KG1 (cell line): ENCODE measurements at regions not wholly inside any gene's neighbourhood (a gene's known extent, or its start where the extent isn't known, plus 50 kb on each side); places are given as distances from the start of the nearest gene placed in this dataset.
"Not testable (repeated sequence)": the region's sequence is repeated elsewhere in the genome, so short reads cannot be mapped to it uniquely, and the experiment has no call there.

Source experiments
- DNase-seq: peaks from one replicate; lab custom pipeline; 2025; lab: John Stamatoyannopoulos, UW

DNA sequence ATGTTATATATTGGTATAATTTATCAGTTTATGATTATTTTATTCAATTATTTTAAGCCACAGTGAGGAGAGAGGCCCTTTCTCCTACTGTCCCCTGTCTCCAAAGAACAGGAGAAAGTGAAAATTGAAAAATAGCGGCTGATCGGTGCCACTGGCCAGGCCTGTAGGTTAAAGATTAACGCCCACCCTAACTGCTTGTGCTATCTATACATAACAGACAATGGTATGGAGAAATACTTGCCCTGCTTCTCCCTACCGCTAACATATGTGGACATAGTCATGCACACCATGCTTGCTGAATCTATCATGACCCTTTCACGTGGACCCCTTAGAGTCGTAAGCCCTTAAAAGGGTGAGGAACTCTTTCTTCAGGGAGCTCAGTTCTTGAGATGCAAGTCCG is 67.5 kb downstream of the EIF1AY start:
- no peak for DNase-seq

DNA sequence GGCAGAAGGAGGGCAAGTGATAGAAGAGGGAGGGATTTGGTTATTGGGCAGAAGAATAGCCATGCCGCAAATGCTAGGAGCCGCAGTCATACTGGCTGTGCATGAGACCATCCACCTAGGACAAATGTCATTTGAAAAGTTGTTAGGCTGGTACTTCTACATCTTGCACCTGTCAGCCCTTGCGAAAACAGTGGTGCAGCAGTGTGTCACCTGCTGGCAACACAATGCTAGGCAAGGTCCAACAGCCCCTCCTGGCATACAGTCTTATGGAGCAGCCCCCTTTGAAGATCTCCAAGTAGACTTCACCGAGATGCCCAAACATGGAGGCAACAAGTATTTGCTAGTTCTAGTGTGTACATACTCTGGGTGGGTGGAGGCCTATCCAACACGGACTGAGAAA is 72.7 kb downstream of the EIF1AY start:
- DNase-seq = no peak

DNA sequence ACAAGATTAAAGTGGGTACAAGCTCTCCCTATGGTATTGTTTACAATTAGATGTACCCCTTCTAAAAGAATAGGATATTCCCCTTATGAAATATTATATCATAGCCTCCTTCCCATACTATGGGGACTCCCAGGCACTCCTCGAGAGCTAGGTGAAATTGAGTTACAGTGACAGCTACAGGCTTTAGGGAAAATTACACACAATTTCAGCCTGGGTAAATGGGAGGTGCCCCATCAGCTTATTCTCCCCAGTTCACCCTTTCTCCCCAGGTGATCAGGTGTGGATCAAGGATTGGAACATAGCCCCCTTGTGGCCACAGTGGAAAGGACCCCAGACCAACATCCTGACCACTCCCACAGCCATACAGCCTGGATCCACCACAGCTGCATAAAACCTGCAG is 73.3 kb downstream of the EIF1AY start:
- DNase-seq = not testable (repeated sequence)

- DNase-seq = no peak
These were observed 75.9 kb downstream of the EIF1AY start for GRCh38 chrY:20651481-20651880.

- DNase-seq = peak; percentile 2
These were observed 83.9 kb downstream of the EIF1AY start for GRCh38 chrY:20659450-20659849.

DNA sequence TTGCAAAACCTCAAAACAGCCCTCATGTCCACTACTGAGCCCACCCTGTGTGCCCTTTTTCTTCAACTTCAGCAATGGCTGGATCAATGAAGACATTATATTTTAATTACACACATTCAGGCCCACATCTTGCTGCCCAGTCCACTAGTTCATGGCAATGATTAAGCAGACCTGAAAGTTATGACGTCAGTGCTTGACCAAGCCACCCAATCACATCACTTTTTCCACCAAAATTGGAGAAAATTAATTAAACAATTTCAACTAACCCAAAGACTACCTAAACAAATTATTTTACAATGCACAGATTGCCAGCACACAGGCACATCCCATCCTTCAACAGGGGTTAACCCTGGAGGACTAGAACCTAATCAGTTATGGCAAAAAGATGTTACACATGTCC is 86.6 kb downstream of the EIF1AY start:
- no peak for DNase-seq

- DNase-seq = no peak
These were observed 88.6 kb downstream of the EIF1AY start for GRCh38 chrY:20664196-20664595.

DNA sequence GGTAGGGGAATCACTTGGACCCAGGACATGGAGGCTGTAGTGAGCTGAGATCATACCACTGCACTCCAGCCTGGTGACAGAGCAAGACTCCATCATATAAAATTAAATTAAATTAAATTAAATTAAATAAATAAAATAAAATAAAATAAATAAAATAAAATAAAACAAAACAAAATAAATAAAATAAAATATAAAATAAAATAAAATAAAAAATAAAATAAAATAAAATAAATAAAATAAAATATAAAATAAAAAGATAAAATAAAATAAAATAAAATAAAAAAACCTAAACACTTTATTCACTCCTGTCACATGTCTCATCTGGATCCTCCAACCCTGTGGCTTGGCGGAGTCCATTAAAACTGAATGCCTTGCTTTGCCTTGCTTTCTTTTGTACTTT is 89.8 kb downstream of the EIF1AY start:
- not testable (repeated sequence) for DNase-seq

- DNase-seq = no peak
These were observed 74.0 kb upstream of the RPS4Y2 start for GRCh38 chrY:20681935-20682334.

DNA sequence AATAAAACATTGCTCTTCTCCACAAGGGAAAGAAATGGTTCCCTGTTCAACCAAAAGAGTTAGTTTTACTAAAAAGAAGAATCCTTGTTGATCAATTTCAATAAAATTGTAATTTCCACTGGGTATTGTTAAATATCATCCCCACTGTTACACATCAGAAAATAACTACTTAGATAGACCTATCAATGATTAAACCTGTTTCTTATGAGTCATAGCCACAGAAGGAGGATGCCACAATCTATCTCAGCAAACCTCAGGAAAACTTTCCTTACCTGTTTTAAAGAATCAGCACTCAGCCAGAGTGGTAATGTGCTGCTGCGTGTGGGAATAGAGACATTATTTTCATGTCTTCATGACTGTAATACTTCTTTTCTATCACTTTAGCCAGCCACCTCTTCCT is 72.5 kb upstream of the RPS4Y2 start:
- no peak for DNase-seq

GRCh38 chrY:20686674-20687073 is 69.2 kb upstream of the RPS4Y2 start:
- no peak for DNase-seq
